HG03097 (cell line): ENCODE measurements at regions not wholly inside any gene's neighbourhood (a gene's known extent, or its start where the extent isn't known, plus 50 kb on each side); places are given as distances from the start of the nearest gene placed in this dataset.

Source experiments
- ATAC-seq: cut with Tn5 transposase; IDR thresholded peaks from one replicate; pipeline ENCODE4 v1.9.1; 2021; ENCODE audit not compliant: unreplicated experiment, low FRiP score

- no peak for ATAC-seq
These were observed 255.5 kb upstream of the KCNJ16 start for GRCh38 chr17:69819316-69820087.

- no peak for ATAC-seq
These were observed 254.1 kb upstream of the KCNJ16 start for GRCh38 chr17:69820876-69821473.

- no peak for ATAC-seq
These were observed 252.6 kb upstream of the KCNJ16 start for GRCh38 chr17:69822314-69822875.

- no peak for ATAC-seq
These were observed 246.9 kb upstream of the KCNJ16 start for GRCh38 chr17:69828087-69828486.

GRCh38 chr17:69834494-69834893 is 240.5 kb upstream of the KCNJ16 start:
- no peak for ATAC-seq

GRCh38 chr17:69851736-69852135 is 223.3 kb upstream of the KCNJ16 start:
- no peak for ATAC-seq

GRCh38 chr17:69853541-69854224 is 221.3 kb upstream of the KCNJ16 start:
- ATAC-seq, result no peak

- no peak for ATAC-seq
These were observed 220.7 kb upstream of the KCNJ16 start for GRCh38 chr17:69854225-69854780.

GRCh38 chr17:69856946-69857345 is 218.1 kb upstream of the KCNJ16 start:
- no peak for ATAC-seq

GRCh38 chr17:69857412-69857835 is 217.6 kb upstream of the KCNJ16 start:
- ATAC-seq, result no peak

GRCh38 chr17:69858460-69858859 is 216.6 kb upstream of the KCNJ16 start:
- no peak for ATAC-seq

- ATAC-seq, result no peak
These were observed 214.8 kb upstream of the KCNJ16 start for GRCh38 chr17:69860142-69860680.

- ATAC-seq, result no peak
These were observed 210.6 kb upstream of the KCNJ16 start for GRCh38 chr17:69864462-69864861.

GRCh38 chr17:69869667-69870066 is 205.4 kb upstream of the KCNJ16 start:
- ATAC-seq, result peak; percentile 70

- ATAC-seq, result peak; percentile 71
These were observed 204.9 kb upstream of the KCNJ16 start for GRCh38 chr17:69870091-69870530.

GRCh38 chr17:69870751-69871199 is 204.2 kb upstream of the KCNJ16 start:
- ATAC-seq, result no peak

- ATAC-seq, result no peak
These were observed 203.7 kb upstream of the KCNJ16 start for GRCh38 chr17:69871318-69871717.

GRCh38 chr17:69872675-69873262 is 202.3 kb upstream of the KCNJ16 start:
- no peak for ATAC-seq

- ATAC-seq, result no peak
These were observed 200.8 kb upstream of the KCNJ16 start for GRCh38 chr17:69874175-69874670.

- ATAC-seq, result no peak
These were observed 198.3 kb upstream of the KCNJ16 start for GRCh38 chr17:69876757-69877156.
